AG09309 (cell line): ENCODE measurements at regions not wholly inside any gene's neighbourhood (a gene's known extent, or its start where the extent isn't known, plus 50 kb on each side); places are given as distances from the start of the nearest gene placed in this dataset.

Experiments used
- DNase-seq: peaks from one replicate; pipeline ENCODE4 v3.0.0-alpha.2; 2010; ENCODE audit warnings: low read depth
- H3K4me3 ChIP-seq: 2 replicates; pipeline ENCODE4 v1.5.1; 2011; ENCODE audit warnings: mild to moderate bottlenecking, low read depth, low read length, moderate library complexity; ENCODE audit not compliant: control insufficient read depth
- TF ChIP-seq, protein P1 (sequence below): IDR thresholded peaks from 2 replicates; pipeline ENCODE4 v1.5.1; 2011; ENCODE audit warnings: mild to moderate bottlenecking, low read depth, low read length, inconsistent platforms; ENCODE audit not compliant: insufficient read depth, control insufficient read depth; ENCODE audit errors: missing control alignments

DNA sequence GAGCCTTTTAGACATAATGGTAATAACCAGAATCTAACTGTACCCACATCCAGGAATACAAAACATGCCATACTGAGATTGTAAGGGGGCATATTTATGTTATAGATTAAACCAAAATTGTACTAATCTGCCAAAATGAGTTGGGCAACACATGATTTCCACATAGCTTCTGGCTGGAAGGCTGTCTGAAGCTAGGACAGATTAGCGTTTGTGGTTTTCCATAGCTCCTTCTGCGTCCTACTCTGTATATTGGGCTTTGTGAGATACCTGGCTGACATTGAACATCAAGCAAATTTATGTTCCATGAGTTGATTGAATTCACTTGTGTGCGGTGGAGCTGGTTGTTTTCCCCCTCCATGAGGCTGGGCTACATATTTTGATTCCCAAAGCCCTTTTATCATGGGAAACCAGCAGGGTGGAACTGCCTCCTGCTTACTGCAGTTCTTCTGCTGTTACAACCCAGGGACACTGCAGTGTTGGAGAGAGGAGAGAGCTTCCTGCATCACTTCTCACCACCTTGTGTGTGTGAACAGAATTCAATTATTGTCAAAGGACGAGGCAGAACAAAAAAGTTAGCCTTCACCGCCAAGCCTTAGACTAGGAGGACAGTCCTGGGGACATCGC, 114.9 kb downstream of the C11orf91 start:
- TF ChIP-seq, protein P1, sequence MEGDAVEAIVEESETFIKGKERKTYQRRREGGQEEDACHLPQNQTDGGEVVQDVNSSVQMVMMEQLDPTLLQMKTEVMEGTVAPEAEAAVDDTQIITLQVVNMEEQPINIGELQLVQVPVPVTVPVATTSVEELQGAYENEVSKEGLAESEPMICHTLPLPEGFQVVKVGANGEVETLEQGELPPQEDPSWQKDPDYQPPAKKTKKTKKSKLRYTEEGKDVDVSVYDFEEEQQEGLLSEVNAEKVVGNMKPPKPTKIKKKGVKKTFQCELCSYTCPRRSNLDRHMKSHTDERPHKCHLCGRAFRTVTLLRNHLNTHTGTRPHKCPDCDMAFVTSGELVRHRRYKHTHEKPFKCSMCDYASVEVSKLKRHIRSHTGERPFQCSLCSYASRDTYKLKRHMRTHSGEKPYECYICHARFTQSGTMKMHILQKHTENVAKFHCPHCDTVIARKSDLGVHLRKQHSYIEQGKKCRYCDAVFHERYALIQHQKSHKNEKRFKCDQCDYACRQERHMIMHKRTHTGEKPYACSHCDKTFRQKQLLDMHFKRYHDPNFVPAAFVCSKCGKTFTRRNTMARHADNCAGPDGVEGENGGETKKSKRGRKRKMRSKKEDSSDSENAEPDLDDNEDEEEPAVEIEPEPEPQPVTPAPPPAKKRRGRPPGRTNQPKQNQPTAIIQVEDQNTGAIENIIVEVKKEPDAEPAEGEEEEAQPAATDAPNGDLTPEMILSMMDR = no peak

DNA sequence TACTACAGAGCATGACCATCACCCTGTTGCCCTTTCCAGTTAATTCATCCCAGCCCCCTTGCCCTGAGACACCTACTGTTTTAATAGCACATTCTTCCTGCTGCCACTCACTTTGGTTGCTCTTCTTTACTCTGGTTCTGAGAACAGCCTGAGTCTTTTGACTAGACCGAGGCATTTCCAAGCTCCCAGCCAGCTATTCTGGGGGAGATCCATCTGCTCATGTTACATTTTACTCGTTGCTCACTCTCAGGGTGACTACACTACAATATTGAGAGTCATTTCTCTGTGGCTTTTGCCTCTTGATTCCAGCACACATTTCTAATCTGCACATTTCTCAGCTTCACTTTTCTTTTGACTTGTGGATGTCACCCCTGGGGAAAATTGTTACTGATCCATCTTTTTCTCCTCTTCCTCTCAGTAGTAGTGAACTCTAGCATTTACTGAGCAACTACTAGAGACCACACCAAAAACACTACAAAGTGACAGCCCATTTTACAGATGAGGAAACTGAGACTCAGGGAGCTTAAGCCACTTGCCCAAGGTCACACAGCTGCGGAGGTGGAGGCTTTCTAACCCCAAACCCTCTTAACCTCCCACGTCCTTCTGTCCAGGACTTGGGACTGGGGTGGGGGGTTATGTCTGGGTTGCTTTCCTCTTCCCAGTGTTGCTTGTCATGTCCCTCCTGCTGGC, 117.8 kb downstream of the C11orf91 start:
- DNase-seq = no peak
- no peak overlapping the region for H3K4me3 ChIP-seq
- TF ChIP-seq, protein P1 = no peak

More for the DNA sequence above, 114.9 kb downstream of the C11orf91 start:
- H3K4me3 ChIP-seq = no peak overlapping the region
- no peak for DNase-seq

DNA sequence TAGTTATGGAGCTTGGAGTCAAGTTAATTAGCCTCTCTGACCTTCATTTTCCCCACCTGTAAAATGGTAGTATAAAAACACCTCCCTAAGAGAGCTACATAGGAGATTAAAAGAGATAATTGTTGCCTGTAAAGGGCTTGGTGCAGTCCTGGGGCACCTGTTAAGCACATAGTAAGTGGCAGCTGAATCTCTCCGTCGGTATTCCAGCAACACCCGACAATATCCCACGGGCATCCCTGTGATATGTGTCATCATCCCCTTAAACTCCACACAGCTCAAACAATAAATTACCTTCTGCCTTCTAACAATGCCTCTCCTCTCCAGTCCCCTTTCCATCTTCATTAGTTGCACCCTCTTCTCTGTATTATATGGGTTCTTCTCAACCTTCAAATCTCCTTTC, 121.5 kb downstream of the C11orf91 start:
- TF ChIP-seq, protein P1 = no peak
- no peak overlapping the region for H3K4me3 ChIP-seq
- DNase-seq = no peak

DNA sequence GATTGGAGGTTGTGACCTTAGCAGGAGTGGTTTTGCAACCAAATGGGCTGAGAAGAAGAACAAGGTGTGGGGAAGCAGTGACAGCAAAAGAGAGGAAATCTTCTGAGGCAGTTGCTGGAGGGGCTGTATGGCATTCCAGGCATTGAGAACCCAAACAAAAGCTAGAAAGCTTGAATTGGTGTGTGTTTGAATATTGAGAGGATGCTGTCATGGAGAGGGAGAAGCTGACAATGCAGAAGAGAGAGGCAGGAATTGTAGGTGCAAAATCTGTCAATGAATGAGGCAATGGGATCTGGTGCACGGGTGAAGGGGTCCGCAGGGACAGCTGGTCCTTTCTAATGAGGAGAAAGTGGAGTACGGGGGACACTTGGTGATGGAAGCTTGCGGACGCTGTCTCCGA, 123.4 kb downstream of the C11orf91 start:
- TF ChIP-seq, protein P1 = no peak
- H3K4me3 ChIP-seq = no peak overlapping the region
- DNase-seq = no peak

DNA sequence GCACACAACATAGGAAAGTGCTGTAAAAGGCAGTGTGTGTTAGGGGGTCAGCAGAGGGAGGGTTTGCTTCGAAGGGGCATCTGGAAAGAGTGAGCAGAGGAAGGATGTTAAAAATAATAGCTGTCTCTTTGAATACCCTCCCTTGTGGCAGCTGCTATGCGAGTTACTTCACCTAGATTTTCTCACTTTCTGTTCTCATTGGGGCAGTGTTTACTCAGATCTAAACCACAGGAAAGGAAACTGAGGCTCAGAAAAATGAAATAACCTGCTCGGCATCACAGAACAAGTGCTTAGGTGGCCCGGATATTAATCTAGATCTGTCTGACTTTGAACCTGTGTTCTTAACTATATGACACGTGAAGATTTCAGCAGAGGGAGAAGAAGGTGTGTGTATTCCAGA, 125.3 kb downstream of the C11orf91 start:
- H3K4me3 ChIP-seq = no peak overlapping the region
- no peak for DNase-seq
- TF ChIP-seq, protein P1 = no peak

DNA sequence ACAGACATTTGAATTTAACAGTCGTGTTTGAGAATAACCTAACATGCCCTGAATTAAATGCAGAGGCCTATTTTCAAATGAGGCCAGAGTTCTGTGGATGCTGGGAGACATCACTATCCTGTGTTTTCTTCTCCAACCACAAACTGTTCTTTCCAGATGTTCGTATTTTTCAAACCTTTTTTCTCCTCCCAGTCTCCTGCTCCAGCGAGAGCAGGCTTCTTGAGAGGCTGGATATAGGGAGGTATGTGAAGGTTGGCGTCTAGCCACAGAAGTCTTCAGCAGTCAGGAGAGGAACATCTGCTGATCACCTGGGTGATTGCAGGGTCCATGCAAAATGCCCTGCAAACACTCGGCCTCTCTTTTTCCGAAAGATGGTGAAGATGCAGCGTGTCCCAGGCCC, 126.3 kb downstream of the C11orf91 start:
- DNase-seq = no peak
- TF ChIP-seq, protein P1 = no peak
- H3K4me3 ChIP-seq = no peak overlapping the region
